Panc1 (cell line): ENCODE measurements at regions not wholly inside any gene's neighbourhood (a gene's known extent, or its start where the extent isn't known, plus 50 kb on each side); places are given as distances from the start of the nearest gene placed in this dataset.

Experiments used
- ATAC-seq: fragments of 200-7000 bp; cut with Tn5 transposase; 2 replicates; pipeline ENCODE4 v1.9.1; 2020; ENCODE audit warnings: mild to moderate bottlenecking, moderate library complexity
- BruUV-seq: library from RNA; stranded (reverse); fragments of 400-500 nt; replicated peaks from 2 replicates; lab custom pipeline; 2021; lab: Mats Ljungman, UMichigan
- CTCF ChIA-PET: fragments of 300-600 bp; sonication (Branson Sonifier 250); formaldehyde crosslinking; loops from one replicate; lab custom pipeline; 2022; ENCODE audit warnings: antibody characterized with exemption; lab: Charles Lee
- POLR2A ChIA-PET: fragments of 300-600 bp; sonication (Branson Sonifier 250); formaldehyde crosslinking; loops from one replicate; lab custom pipeline; 2022; ENCODE audit warnings: antibody characterized with exemption; lab: Charles Lee
- DNase-seq: peaks from one replicate; pipeline ENCODE4 v3.0.0-alpha.2; 2010; ENCODE audit warnings: low read depth, low spot score
- H3K27ac ChIP-seq: 2 replicates; pipeline ENCODE4 v1.5.1; 2011; ENCODE audit warnings: mild to moderate bottlenecking, low read length, inconsistent platforms
- H3K27me3 ChIP-seq: fragments of 200-500 bp; sonication (Bioruptor generic); 2 replicates; pipeline ENCODE4 v1.6.0; 2014; ENCODE audit warnings: low read length, inconsistent platforms; ENCODE audit not compliant: control insufficient read depth, insufficient read depth
- H3K36me3 ChIP-seq: fragments of 200-500 bp; sonication (Bioruptor generic); 2 replicates; pipeline ENCODE4 v1.5.1; 2014; ENCODE audit warnings: inconsistent platforms, mild to moderate bottlenecking, low read length, moderate library complexity; ENCODE audit not compliant: control insufficient read depth, insufficient read depth
- H3K4me1 ChIP-seq: 2 replicates; pipeline ENCODE4 v1.5.1; 2011; ENCODE audit warnings: inconsistent platforms, mild to moderate bottlenecking, low read length, moderate library complexity; ENCODE audit not compliant: control insufficient read depth, insufficient read depth
- H3K4me3 ChIP-seq, 2 experiments: 2 replicates each; pipeline ENCODE4 v1.5.1; 2011 to 2012; ENCODE audit warnings: low read depth in 2 of 2, low read length in 2 of 2, mild to moderate bottlenecking in 2 of 2, inconsistent platforms in 1 of 2, moderate library complexity in 1 of 2
- H3K9me3 ChIP-seq: fragments of 200-500 bp; sonication (Bioruptor generic); 2 replicates; pipeline ENCODE4 v1.5.1; 2014; ENCODE audit warnings: low read depth, mild to moderate bottlenecking, inconsistent platforms, low read length, moderate library complexity; ENCODE audit not compliant: control insufficient read depth, insufficient read depth
- POLR2AphosphoS5 ChIP-seq: IDR thresholded peaks from 2 replicates; pipeline ENCODE4 v1.6.1; 2012; ENCODE audit warnings: mild to moderate bottlenecking, low read depth, low read length, moderate library complexity
- SIN3A ChIP-seq: IDR thresholded peaks from 2 replicates; pipeline ENCODE4 v1.6.1; 2012; ENCODE audit warnings: low read depth, mild to moderate bottlenecking, low read length, moderate library complexity, borderline replicate concordance; ENCODE audit not compliant: insufficient read depth
- TCF7L2 ChIP-seq: IDR thresholded peaks from 2 replicates; pipeline ENCODE4 v1.6.1; 2011; ENCODE audit warnings: mild to moderate bottlenecking, low read depth, low read length, inconsistent platforms
- in situ Hi-C: cut with HindIII; loops from 2 replicates; pipeline ENCODE4 v1.10.0; 2016; ENCODE audit warnings: low sequenced_read_pairs, low pct_unique_long_range_greater_than_20kb
- intact Hi-C: fragments of 100-400 bp; cut with micrococcal nuclease; formaldehyde crosslinking; loops from one replicate; pipeline ENCODE4 v1.10.0; 2022; ENCODE audit not compliant: unreplicated experiment
- TF ChIP-seq, protein P1 (sequence below): fragments of 450-650 bp; IDR thresholded peaks from 2 replicates; pipeline ENCODE4 v1.5.1; 2017; ENCODE audit warnings: mild to moderate bottlenecking
- TF ChIP-seq, protein P2 (sequence below), 2 experiments: IDR thresholded peaks; 2 replicates each; pipeline ENCODE4 v1.6.1; 2011 to 2012; ENCODE audit warnings: low read depth in 2 of 2, control low read depth in 1 of 2, low read length in 1 of 2, mild to moderate bottlenecking in 1 of 2, moderate library complexity in 1 of 2; ENCODE audit not compliant: insufficient read depth in 1 of 2

DNA sequence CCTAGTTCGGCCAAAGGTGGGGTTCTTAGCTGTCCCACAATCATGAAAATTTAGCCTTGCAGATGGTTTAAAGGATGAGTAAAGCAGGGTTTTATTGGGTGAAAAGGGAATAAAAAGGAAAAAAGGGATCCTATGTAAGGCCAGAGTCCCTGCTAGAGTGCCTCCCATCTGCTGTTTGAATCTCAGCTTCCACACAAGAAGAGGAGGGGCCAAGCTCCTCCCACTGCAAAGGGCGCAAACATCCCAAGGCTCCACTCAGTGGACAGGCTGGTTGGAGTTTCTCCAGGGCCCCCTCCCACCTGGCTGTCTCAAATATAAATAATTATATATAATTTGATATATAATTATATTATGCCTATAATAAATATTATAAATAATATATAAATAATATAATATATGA is 1272.1 kb upstream of the PCDH20 start:
- Histone ChIP-seq H3K27me3 (no peaks in the 10 kb centered on the region), H3K36me3 (no peaks in the 10 kb centered on the region), H3K27ac (no peak overlapping the region), H3K4me3 (no peak overlapping the region), H3K4me1 (no peaks in the 10 kb centered on the region), H3K9me3 (no peaks in the 10 kb centered on the region)
- DNase-seq (no peak), ATAC-seq (no peak)
- POLR2A ChIA-PET = no interaction called here
- in situ Hi-C loops = no loop called here
- CTCF ChIA-PET = no interaction called here
- TF ChIP-seq, protein P1, sequence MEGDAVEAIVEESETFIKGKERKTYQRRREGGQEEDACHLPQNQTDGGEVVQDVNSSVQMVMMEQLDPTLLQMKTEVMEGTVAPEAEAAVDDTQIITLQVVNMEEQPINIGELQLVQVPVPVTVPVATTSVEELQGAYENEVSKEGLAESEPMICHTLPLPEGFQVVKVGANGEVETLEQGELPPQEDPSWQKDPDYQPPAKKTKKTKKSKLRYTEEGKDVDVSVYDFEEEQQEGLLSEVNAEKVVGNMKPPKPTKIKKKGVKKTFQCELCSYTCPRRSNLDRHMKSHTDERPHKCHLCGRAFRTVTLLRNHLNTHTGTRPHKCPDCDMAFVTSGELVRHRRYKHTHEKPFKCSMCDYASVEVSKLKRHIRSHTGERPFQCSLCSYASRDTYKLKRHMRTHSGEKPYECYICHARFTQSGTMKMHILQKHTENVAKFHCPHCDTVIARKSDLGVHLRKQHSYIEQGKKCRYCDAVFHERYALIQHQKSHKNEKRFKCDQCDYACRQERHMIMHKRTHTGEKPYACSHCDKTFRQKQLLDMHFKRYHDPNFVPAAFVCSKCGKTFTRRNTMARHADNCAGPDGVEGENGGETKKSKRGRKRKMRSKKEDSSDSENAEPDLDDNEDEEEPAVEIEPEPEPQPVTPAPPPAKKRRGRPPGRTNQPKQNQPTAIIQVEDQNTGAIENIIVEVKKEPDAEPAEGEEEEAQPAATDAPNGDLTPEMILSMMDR = no peak
- TF ChIP-seq, protein P2, sequence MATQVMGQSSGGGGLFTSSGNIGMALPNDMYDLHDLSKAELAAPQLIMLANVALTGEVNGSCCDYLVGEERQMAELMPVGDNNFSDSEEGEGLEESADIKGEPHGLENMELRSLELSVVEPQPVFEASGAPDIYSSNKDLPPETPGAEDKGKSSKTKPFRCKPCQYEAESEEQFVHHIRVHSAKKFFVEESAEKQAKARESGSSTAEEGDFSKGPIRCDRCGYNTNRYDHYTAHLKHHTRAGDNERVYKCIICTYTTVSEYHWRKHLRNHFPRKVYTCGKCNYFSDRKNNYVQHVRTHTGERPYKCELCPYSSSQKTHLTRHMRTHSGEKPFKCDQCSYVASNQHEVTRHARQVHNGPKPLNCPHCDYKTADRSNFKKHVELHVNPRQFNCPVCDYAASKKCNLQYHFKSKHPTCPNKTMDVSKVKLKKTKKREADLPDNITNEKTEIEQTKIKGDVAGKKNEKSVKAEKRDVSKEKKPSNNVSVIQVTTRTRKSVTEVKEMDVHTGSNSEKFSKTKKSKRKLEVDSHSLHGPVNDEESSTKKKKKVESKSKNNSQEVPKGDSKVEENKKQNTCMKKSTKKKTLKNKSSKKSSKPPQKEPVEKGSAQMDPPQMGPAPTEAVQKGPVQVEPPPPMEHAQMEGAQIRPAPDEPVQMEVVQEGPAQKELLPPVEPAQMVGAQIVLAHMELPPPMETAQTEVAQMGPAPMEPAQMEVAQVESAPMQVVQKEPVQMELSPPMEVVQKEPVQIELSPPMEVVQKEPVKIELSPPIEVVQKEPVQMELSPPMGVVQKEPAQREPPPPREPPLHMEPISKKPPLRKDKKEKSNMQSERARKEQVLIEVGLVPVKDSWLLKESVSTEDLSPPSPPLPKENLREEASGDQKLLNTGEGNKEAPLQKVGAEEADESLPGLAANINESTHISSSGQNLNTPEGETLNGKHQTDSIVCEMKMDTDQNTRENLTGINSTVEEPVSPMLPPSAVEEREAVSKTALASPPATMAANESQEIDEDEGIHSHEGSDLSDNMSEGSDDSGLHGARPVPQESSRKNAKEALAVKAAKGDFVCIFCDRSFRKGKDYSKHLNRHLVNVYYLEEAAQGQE (IDR thresholded peaks at IDR 0.05; ENCODE audit: insufficient read depth in 1 of 2, low read depth in 2 of 2, low read length in 1 of 2) = no peak
- TF ChIP-seq SIN3A = no peak
- TF ChIP-seq POLR2AphosphoS5 = no peak
- no peak for TF ChIP-seq TCF7L2
- intact Hi-C loops = no loop called here
- no TSS peak for BruUV-seq

DNA sequence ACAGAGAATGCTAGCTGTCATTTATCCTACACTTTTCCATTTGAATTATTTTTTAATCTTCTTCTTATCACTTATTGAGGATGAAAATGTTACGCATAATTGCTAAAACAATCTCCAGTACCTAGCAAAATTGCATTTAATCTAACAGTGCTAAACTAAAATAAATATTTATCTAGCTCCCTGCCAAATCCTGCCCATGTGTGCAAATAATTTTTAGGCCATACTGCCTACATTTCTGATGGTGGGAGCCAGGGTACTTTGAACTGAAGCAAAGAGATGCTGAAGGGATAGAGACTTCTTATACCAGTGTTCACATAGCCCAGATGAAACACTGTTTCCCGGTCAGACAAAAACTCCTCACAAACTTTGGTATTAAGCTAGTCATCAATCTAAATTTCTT is 1268.7 kb upstream of the PCDH20 start:
- ChIA-PET POLR2A (no interaction called here), CTCF (no interaction called here)
- no peak for TF ChIP-seq SIN3A
- TF ChIP-seq POLR2AphosphoS5 = no peak
- TF ChIP-seq, protein P2 (IDR thresholded peaks at IDR 0.05; ENCODE audit: insufficient read depth in 1 of 2, low read depth in 2 of 2, low read length in 1 of 2) = no peak
- TF ChIP-seq TCF7L2 = no peak
- TF ChIP-seq, protein P1 = no peak
- Histone ChIP-seq H3K27ac (no peak overlapping the region), H3K27me3 (no peaks in the 10 kb centered on the region), H3K4me3 (no peak overlapping the region), H3K9me3 (no peaks in the 10 kb centered on the region), H3K4me1 (no peaks in the 10 kb centered on the region), H3K36me3 (no peaks in the 10 kb centered on the region)
- no peak for ATAC-seq
- intact Hi-C loops = no loop called here
- DNase-seq = no peak
- in situ Hi-C loops = no loop called here
- no TSS peak for BruUV-seq
